ENCODE measurements at regions not wholly inside any gene's neighbourhood (a gene's known extent, or its start where the extent isn't known, plus 50 kb on each side); places are given as distances from the start of the nearest gene placed in this dataset.

DNA sequence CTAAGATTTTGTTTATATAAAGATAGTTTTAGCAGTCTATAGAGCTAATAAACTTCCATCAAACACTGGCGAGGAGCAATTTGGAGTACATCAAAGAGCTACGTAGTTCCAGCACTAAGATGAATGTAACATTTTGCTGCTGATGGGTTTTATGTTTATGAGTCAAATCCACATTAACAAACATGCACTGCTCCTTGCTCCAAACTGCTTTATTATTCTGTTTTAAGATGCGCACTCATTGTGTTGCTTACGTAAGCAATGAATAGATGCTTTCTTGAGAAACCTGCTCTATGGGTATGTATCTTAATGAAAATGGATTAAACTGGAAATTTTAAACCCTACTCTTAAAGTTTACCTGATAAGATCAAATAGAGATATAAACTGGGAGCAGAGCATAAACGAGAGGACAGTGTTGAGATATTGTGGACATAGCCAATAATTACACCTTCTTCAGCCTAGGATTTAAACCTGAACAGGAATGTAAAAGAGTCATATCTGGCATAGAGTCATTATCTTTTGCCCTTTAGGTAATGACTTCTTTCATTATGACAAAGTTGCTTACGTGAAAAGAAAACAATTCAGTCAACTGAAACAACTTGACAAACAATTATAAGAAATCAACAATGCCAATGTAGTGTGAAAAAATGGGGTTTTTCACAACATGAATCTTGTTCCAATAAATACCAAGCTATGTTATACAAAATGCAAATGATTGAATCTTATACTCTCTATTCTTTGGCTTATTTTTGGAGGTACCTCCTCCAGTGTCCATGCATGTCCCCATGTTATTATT lies 153.5 kb upstream of the MTPN start:
- TF ChIP-seq, protein P1, sequence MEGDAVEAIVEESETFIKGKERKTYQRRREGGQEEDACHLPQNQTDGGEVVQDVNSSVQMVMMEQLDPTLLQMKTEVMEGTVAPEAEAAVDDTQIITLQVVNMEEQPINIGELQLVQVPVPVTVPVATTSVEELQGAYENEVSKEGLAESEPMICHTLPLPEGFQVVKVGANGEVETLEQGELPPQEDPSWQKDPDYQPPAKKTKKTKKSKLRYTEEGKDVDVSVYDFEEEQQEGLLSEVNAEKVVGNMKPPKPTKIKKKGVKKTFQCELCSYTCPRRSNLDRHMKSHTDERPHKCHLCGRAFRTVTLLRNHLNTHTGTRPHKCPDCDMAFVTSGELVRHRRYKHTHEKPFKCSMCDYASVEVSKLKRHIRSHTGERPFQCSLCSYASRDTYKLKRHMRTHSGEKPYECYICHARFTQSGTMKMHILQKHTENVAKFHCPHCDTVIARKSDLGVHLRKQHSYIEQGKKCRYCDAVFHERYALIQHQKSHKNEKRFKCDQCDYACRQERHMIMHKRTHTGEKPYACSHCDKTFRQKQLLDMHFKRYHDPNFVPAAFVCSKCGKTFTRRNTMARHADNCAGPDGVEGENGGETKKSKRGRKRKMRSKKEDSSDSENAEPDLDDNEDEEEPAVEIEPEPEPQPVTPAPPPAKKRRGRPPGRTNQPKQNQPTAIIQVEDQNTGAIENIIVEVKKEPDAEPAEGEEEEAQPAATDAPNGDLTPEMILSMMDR (conservative IDR thresholded peaks at IDR 0.05; ENCODE audit: low read depth, low read length) = no peak
- TF ChIP-seq EZH2 (IDR thresholded peaks at IDR 0.05; ENCODE audit: low read length, unreplicated experiment) = no peak
